ENCODE measurements at regions not wholly inside any gene's neighbourhood (a gene's known extent, or its start where the extent isn't known, plus 50 kb on each side); places are given as distances from the start of the nearest gene placed in this dataset.

DNA sequence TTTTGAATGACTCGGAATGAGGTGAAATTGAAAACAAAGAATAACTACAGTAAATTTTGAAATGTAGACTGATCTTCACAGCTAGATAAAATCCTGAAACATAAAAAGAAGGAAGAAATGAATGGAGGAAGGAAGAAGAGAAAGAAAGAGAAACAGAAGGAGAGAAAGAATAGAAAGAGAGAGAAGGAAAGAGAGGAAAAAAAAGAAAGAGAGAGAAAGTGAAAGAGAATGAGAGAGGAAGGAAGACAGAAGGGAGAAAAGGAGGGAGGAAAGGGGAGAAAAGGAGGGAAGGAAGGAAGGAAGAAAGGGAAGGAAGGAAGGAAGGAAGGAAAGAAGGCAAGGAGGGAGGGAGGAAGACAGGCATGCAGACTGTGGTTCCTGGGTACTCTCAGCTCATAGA lies 982.6 kb downstream of the BCL11A start:
- no peak for DNase-seq (ENCODE audit: extremely low spot score)
- ChIA-PET CTCF (interaction anchor here (0.8 kb wide), 1 partner anchor 131 kb away, joined by 4 read pairs; no protein-coding TSS in a partner anchor), POLR2A (no interaction called here)
- TF ChIP-seq TARDBP (IDR thresholded peaks at IDR 0.05) (no peak), SUZ12 (IDR thresholded peaks at IDR 0.05) (no peak), FOXA1 (IDR thresholded peaks at IDR 0.05) (no peak), LEF1 (IDR thresholded peaks at IDR 0.05; ENCODE audit: borderline replicate concordance) (no peak), CTBP1 (IDR thresholded peaks at IDR 0.05; ENCODE audit: borderline replicate concordance) (no peak), SP1 (IDR thresholded peaks at IDR 0.05) (no peak), ARNT (IDR thresholded peaks at IDR 0.05) (no peak)
- TF ChIP-seq, protein P1, sequence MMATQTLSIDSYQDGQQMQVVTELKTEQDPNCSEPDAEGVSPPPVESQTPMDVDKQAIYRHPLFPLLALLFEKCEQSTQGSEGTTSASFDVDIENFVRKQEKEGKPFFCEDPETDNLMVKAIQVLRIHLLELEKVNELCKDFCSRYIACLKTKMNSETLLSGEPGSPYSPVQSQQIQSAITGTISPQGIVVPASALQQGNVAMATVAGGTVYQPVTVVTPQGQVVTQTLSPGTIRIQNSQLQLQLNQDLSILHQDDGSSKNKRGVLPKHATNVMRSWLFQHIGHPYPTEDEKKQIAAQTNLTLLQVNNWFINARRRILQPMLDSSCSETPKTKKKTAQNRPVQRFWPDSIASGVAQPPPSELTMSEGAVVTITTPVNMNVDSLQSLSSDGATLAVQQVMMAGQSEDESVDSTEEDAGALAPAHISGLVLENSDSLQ (IDR thresholded peaks at IDR 0.05), result no peak

DNA sequence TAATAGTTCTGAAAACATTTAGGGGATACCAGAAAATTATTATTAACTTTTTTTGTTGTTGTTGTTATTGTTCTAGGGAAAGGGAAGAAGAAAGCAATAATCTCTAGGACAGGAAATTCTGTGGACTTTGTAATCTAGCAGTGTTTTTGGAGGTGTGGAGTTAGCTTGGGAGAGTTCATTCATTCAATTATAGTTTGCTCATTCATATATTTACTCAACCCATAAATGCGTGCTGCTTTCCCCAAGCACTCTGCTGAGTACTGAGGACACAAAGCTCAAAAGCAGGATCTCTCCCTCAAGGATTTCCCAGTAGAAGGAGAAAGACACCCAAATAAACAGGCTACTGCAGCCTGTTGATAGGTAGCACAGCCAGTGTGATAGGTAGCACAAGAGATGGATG lies 984.3 kb downstream of the BCL11A start:
- no peak for TF ChIP-seq CTBP1 (IDR thresholded peaks at IDR 0.05; ENCODE audit: borderline replicate concordance)
- DNase-seq (ENCODE audit: extremely low spot score), result no peak
- POLR2A ChIA-PET, result no interaction called here
- CTCF ChIA-PET, result interaction anchor here (0.5 kb wide), 1 partner anchor 1089 kb away, joined by 5 read pairs; no protein-coding TSS in a partner anchor

DNA sequence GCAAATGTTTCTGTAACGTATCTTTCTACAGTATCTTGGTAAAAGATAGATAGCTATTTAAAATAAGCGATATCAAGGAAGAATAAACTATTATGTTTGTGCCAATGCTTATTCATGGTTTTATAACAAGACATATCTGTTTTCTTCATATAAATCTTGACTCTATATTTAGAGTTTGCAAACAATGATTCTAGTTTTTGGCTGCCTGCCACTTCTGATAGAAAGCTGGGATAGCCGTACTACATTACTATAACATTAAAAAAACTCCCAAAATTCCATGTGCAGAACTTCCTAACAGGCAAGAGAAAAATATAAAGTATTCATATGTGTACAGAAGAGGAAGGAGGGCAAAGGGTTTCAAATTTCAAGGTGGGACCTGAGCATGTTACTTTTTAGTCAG lies 985.0 kb downstream of the BCL11A start:
- DNase-seq (ENCODE audit: extremely low spot score), result no peak
- TF ChIP-seq NFRKB (IDR thresholded peaks at IDR 0.05) (no peak), ARNT (IDR thresholded peaks at IDR 0.05) (no peak), TARDBP (IDR thresholded peaks at IDR 0.05) (no peak), FOXM1 (IDR thresholded peaks at IDR 0.05; ENCODE audit: borderline replicate concordance) (no peak), SUZ12 (IDR thresholded peaks at IDR 0.05) (no peak), ELF4 (IDR thresholded peaks at IDR 0.05) (no peak), CTBP1 (IDR thresholded peaks at IDR 0.05; ENCODE audit: borderline replicate concordance) (no peak), LEF1 (IDR thresholded peaks at IDR 0.05; ENCODE audit: borderline replicate concordance) (no peak)
- TF ChIP-seq, protein P1 (IDR thresholded peaks at IDR 0.05), result no peak
- POLR2A ChIA-PET, result no interaction called here
- CTCF ChIA-PET, result no interaction called here

DNA sequence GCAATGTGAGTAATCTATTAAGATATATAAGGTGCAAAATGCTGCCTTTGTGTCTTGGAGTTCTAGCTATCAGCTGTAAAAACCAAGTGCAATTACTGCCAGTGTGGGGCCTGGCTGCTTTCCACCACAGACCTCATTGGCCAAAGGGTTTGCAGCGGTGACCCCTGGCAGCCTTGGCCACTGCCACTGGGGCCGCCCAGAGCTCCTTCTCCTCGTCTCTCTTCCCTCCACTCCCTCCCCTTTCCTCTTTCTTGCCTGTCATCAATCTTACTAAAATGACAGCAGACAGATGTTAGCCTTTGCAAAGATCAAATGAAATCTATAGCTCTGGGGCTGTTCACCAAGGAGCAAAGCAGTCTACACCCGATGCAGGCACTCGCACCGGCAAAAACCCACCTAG lies 986.3 kb downstream of the BCL11A start:
- ChIA-PET CTCF (no interaction called here), POLR2A (no interaction called here)
- TF ChIP-seq ELF4 (IDR thresholded peaks at IDR 0.05) (no peak), NFRKB (IDR thresholded peaks at IDR 0.05) (no peak), FOXA1 (IDR thresholded peaks at IDR 0.05) (no peak), ARNT (IDR thresholded peaks at IDR 0.05) (no peak), LEF1 (IDR thresholded peaks at IDR 0.05; ENCODE audit: borderline replicate concordance) (no peak), SUZ12 (IDR thresholded peaks at IDR 0.05) (no peak), HDGF (IDR thresholded peaks at IDR 0.05; ENCODE audit: borderline replicate concordance) (no peak), BHLHE40 (IDR thresholded peaks at IDR 0.05; ENCODE audit: borderline replicate concordance) (no peak), TARDBP (IDR thresholded peaks at IDR 0.05) (no peak), ZNF384 (IDR thresholded peaks at IDR 0.05) (no peak), CTBP1 (IDR thresholded peaks at IDR 0.05; ENCODE audit: borderline replicate concordance) (no peak), L3MBTL2 (conservative IDR thresholded peaks at IDR 0.05) (no peak), FOXM1 (IDR thresholded peaks at IDR 0.05; ENCODE audit: borderline replicate concordance) (no peak), FOXK2 (IDR thresholded peaks at IDR 0.05) (no peak), SP1 (IDR thresholded peaks at IDR 0.05) (no peak)
- TF ChIP-seq, protein P1 (IDR thresholded peaks at IDR 0.05), result no peak
- no peak for DNase-seq (ENCODE audit: extremely low spot score)

- POLR2A ChIA-PET, result no interaction called here
- CTCF ChIA-PET, result no interaction called here
- DNase-seq (ENCODE audit: extremely low spot score), result no peak
- TF ChIP-seq FOXM1 (IDR thresholded peaks at IDR 0.05; ENCODE audit: borderline replicate concordance), result no peak
- TF ChIP-seq ARNT (IDR thresholded peaks at IDR 0.05), result no peak
- no peak for TF ChIP-seq FOXK2 (IDR thresholded peaks at IDR 0.05)
- TF ChIP-seq SUZ12 (IDR thresholded peaks at IDR 0.05), result no peak
- TF ChIP-seq TARDBP (IDR thresholded peaks at IDR 0.05), result no peak
- TF ChIP-seq NFRKB (IDR thresholded peaks at IDR 0.05), result no peak
- no peak for TF ChIP-seq ELF4 (IDR thresholded peaks at IDR 0.05)
- no peak for TF ChIP-seq SP1 (IDR thresholded peaks at IDR 0.05)
- no peak for TF ChIP-seq HDGF (IDR thresholded peaks at IDR 0.05; ENCODE audit: borderline replicate concordance)
- TF ChIP-seq CTBP1 (IDR thresholded peaks at IDR 0.05; ENCODE audit: borderline replicate concordance), result no peak
- TF ChIP-seq LEF1 (IDR thresholded peaks at IDR 0.05; ENCODE audit: borderline replicate concordance), result no peak
- no peak for TF ChIP-seq BHLHE40 (IDR thresholded peaks at IDR 0.05; ENCODE audit: borderline replicate concordance)
- no peak for TF ChIP-seq L3MBTL2 (conservative IDR thresholded peaks at IDR 0.05)
- TF ChIP-seq, protein P1 (IDR thresholded peaks at IDR 0.05), result no peak
- no peak for TF ChIP-seq ZNF384 (IDR thresholded peaks at IDR 0.05)
- TF ChIP-seq FOXA1 (IDR thresholded peaks at IDR 0.05), result no peak
Measured at GRCh38 chr2:59566739-59567138, 986.7 kb downstream of the BCL11A start.

DNA sequence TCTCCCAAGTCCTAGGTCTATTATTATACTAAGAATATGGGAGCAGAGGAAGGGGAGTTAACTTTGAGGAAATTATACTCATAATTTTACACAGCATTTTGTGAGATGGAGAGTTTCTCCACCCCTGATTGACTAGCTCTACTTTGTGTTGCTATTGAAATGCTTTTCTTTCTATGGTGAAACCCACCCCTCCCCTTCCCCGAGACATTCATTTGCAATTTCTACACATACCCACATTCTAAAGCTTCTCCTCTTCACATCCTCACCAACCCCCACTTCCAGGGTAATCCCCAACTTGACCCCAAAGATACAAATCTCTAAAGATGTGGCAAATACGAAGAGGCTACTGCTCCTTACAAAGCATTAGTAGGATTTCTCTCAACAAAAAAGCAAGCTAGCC lies 992.2 kb downstream of the BCL11A start:
- no peak for TF ChIP-seq L3MBTL2 (conservative IDR thresholded peaks at IDR 0.05)
- TF ChIP-seq ELF4 (IDR thresholded peaks at IDR 0.05), result no peak
- TF ChIP-seq FOXK2 (IDR thresholded peaks at IDR 0.05), result no peak
- TF ChIP-seq SP1 (IDR thresholded peaks at IDR 0.05), result no peak
- TF ChIP-seq ARNT (IDR thresholded peaks at IDR 0.05), result no peak
- no peak for TF ChIP-seq CTBP1 (IDR thresholded peaks at IDR 0.05; ENCODE audit: borderline replicate concordance)
- no peak for TF ChIP-seq BHLHE40 (IDR thresholded peaks at IDR 0.05; ENCODE audit: borderline replicate concordance)
- no peak for TF ChIP-seq TARDBP (IDR thresholded peaks at IDR 0.05)
- ChIA-PET CTCF (no interaction called here), POLR2A (no interaction called here)
- no peak for DNase-seq (ENCODE audit: extremely low spot score)

All from HEK293T (cell line).